Osteoblast (primary cell): ENCODE measurements at regions not wholly inside any gene's neighbourhood (a gene's known extent, or its start where the extent isn't known, plus 50 kb on each side); places are given as distances from the start of the nearest gene placed in this dataset.
A peak's percentile ranks its signal among the peaks of the same experiment; 100 is the strongest.
"Not testable (repeated sequence)": the region's sequence is repeated elsewhere in the genome, so short reads cannot be mapped to it uniquely, and the experiment has no call there.

ENCODE experiments used
- DNase-seq: peaks from one replicate; pipeline ENCODE4 v3.0.0; 2011; ENCODE audit warnings: low spot score, mixed read lengths; ENCODE audit not compliant: insufficient read length; ENCODE audit errors: missing footprints
- H2AFZ ChIP-seq: 2 replicates; pipeline ENCODE4 v1.6.0; 2011; ENCODE audit warnings: mild to moderate bottlenecking, low read length
- H3K27ac ChIP-seq: 2 replicates; pipeline ENCODE4 v1.5.1; 2011; ENCODE audit warnings: mild to moderate bottlenecking, low read depth, low read length, moderate library complexity
- H3K27me3 ChIP-seq: 2 replicates; pipeline ENCODE4 v1.6.0; 2012; ENCODE audit warnings: mild to moderate bottlenecking, control low read depth, inconsistent platforms, low read length, moderate library complexity; ENCODE audit not compliant: insufficient read depth
- H3K36me3 ChIP-seq: 2 replicates; pipeline ENCODE4 v1.5.1; 2011; ENCODE audit warnings: mild to moderate bottlenecking, low read length, control low read depth, moderate library complexity; ENCODE audit not compliant: insufficient read depth
- H3K4me1 ChIP-seq: 2 replicates; pipeline ENCODE4 v1.5.1; 2011; ENCODE audit warnings: mild to moderate bottlenecking, low read length, control low read depth, moderate library complexity; ENCODE audit not compliant: insufficient read depth
- H3K4me2 ChIP-seq: 2 replicates; pipeline ENCODE4 v1.6.0; 2011; ENCODE audit warnings: mild to moderate bottlenecking, low read length; ENCODE audit not compliant: insufficient read depth
- H3K4me3 ChIP-seq: fragments of 200-600 bp; sonication (generic); 3 replicates; pipeline ENCODE4 v1.5.1; 2012; ENCODE audit warnings: mild to moderate bottlenecking, low read length, inconsistent platforms; ENCODE audit not compliant: insufficient read depth
- H3K79me2 ChIP-seq: 2 replicates; pipeline ENCODE4 v1.6.0; 2012; ENCODE audit warnings: mild to moderate bottlenecking, low read length, control low read depth, inconsistent platforms; ENCODE audit not compliant: insufficient read depth
- H3K9me3 ChIP-seq: 2 replicates; pipeline ENCODE4 v1.5.1; 2011; ENCODE audit warnings: low read depth, low read length, control low read depth
- H4K20me1 ChIP-seq: 2 replicates; pipeline ENCODE4 v1.6.0; 2012; ENCODE audit warnings: mild to moderate bottlenecking, low read length, control low read depth; ENCODE audit not compliant: insufficient read depth
- CTCF ChIP-seq: IDR thresholded peaks from 2 replicates; pipeline ENCODE4 v1.5.1; 2011; ENCODE audit warnings: mild to moderate bottlenecking, low read depth, low read length, moderate library complexity; ENCODE audit errors: extremely low read depth

- Histone ChIP-seq H3K4me2 (no peak overlapping the region), H3K9me3 (no peaks in the 10 kb centered on the region), H3K4me3 (no peak overlapping the region), H3K79me2 (no peaks in the 10 kb centered on the region), H3K27me3 (no peaks in the 10 kb centered on the region), H3K4me1 (peaks cover 9% of the 10 kb centered on the region), H2AFZ (no peak overlapping the region), H3K27ac (no peak overlapping the region), H3K36me3 (no peaks in the 10 kb centered on the region), H4K20me1 (no peaks in the 10 kb centered on the region)
- no peak for DNase-seq
- no peak for TF ChIP-seq CTCF
These were observed 123.1 kb downstream of the MPP7 start for GRCh38 chr10:28179743-28180099.

- Histone ChIP-seq H3K9me3 (no peaks in the 10 kb centered on the region), H3K27me3 (no peaks in the 10 kb centered on the region), H3K79me2 (no peaks in the 10 kb centered on the region), H3K27ac (no peak overlapping the region), H2AFZ (peak overlapping the region; percentile 91), H3K36me3 (no peaks in the 10 kb centered on the region), H3K4me3 (no peak overlapping the region), H3K4me1 (peaks cover 9% of the 10 kb centered on the region), H4K20me1 (no peaks in the 10 kb centered on the region), H3K4me2 (peak overlapping the region; percentile 71)
- DNase-seq: no peak
- TF ChIP-seq CTCF: peak; percentile 75
These were observed 123.7 kb downstream of the MPP7 start for GRCh38 chr10:28179006-28179742.

- Histone ChIP-seq H3K4me1 (peaks cover 9% of the 10 kb centered on the region), H4K20me1 (no peaks in the 10 kb centered on the region), H3K4me3 (peak overlapping the region; percentile 55), H2AFZ (peak overlapping the region; percentile 91), H3K27ac (no peak overlapping the region), H3K79me2 (no peaks in the 10 kb centered on the region), H3K9me3 (no peaks in the 10 kb centered on the region), H3K4me2 (peak overlapping the region; percentile 71), H3K36me3 (no peaks in the 10 kb centered on the region), H3K27me3 (no peaks in the 10 kb centered on the region)
- TF ChIP-seq CTCF: no peak
- DNase-seq: no peak
These were observed 124.8 kb downstream of the MPP7 start for GRCh38 chr10:28177944-28178637.

GRCh38 chr10:28176498-28176897 is 126.4 kb downstream of the MPP7 start:
- not testable (repeated sequence) for H3K36me3 ChIP-seq, H3K79me2 ChIP-seq, H4K20me1 ChIP-seq, H2AFZ ChIP-seq, H3K4me3 ChIP-seq, H3K27ac ChIP-seq, DNase-seq, H3K27me3 ChIP-seq, H3K4me1 ChIP-seq, H3K4me2 ChIP-seq, H3K9me3 ChIP-seq
